ENCODE measurements at regions not wholly inside any gene's neighbourhood (a gene's known extent, or its start where the extent isn't known, plus 50 kb on each side); places are given as distances from the start of the nearest gene placed in this dataset.

GRCh38 chr6:91697010-91697695, 1110.3 kb upstream of the MAP3K7 start:
- intact Hi-C loops (cut with DNase I) = no loop called here
- H3K4me1 ChIP-seq = no peaks in the 10 kb centered on the region
- ATAC-seq (no peak), DNase-seq (no peak)
- no peak for TF ChIP-seq CTCF (IDR thresholded peaks at IDR 0.05)
- H3K4me3 ChIP-seq = no peak overlapping the region
- no peak overlapping the region for H3K27ac ChIP-seq
- no peaks in the 10 kb centered on the region for H3K27me3 ChIP-seq
- H3K9me3 ChIP-seq = no peaks in the 10 kb centered on the region
- H3K36me3 ChIP-seq = no peaks in the 10 kb centered on the region

GRCh38 chr6:91695221-91695620, 1108.3 kb upstream of the MAP3K7 start:
- intact Hi-C loops (cut with DNase I) = no loop called here
- Histone ChIP-seq H3K27me3 (no peaks in the 10 kb centered on the region), H3K9me3 (no peaks in the 10 kb centered on the region), H3K36me3 (no peaks in the 10 kb centered on the region), H3K4me3 (no peak overlapping the region), H3K27ac (no peak overlapping the region), H3K4me1 (no peaks in the 10 kb centered on the region)
- DNase-seq (no peak), ATAC-seq (no peak)
- TF ChIP-seq CTCF (IDR thresholded peaks at IDR 0.05) = no peak

- DNase-seq = no peak
- no peaks in the 10 kb centered on the region for H3K9me3 ChIP-seq
- no peaks in the 10 kb centered on the region for H3K36me3 ChIP-seq
- H3K27ac ChIP-seq = no peak overlapping the region
- no peaks in the 10 kb centered on the region for H3K4me1 ChIP-seq
- ATAC-seq = no peak
- no peak overlapping the region for H3K4me3 ChIP-seq
- no peak for TF ChIP-seq CTCF (IDR thresholded peaks at IDR 0.05)
- H3K27me3 ChIP-seq = no peaks in the 10 kb centered on the region
- intact Hi-C loops (cut with DNase I) = no loop called here
Observed at GRCh38 chr6:91694016-91694654, 1107.3 kb upstream of the MAP3K7 start.

GRCh38 chr6:91691449-91691848, 1104.6 kb upstream of the MAP3K7 start:
- intact Hi-C loops (cut with DNase I) = no loop called here

GRCh38 chr6:91683240-91683639, 1096.4 kb upstream of the MAP3K7 start:
- H3K36me3 ChIP-seq = no peaks in the 10 kb centered on the region
- no peak overlapping the region for H3K27ac ChIP-seq
- no peaks in the 10 kb centered on the region for H3K27me3 ChIP-seq
- H3K4me1 ChIP-seq = no peaks in the 10 kb centered on the region
- H3K4me3 ChIP-seq = no peak overlapping the region
- no peak for DNase-seq
- no peak for TF ChIP-seq CTCF (IDR thresholded peaks at IDR 0.05)
- intact Hi-C loops (cut with DNase I) = no loop called here
- no peaks in the 10 kb centered on the region for H3K9me3 ChIP-seq
- ATAC-seq = no peak

More at GRCh38 chr6:91691449-91691848, 1104.6 kb upstream of the MAP3K7 start:
- no peaks in the 10 kb centered on the region for H3K27me3 ChIP-seq
- H3K27ac ChIP-seq = no peak overlapping the region
- TF ChIP-seq CTCF (IDR thresholded peaks at IDR 0.05) = no peak
- no peaks in the 10 kb centered on the region for H3K9me3 ChIP-seq
- ATAC-seq (no peak), DNase-seq (no peak)
- H3K4me3 ChIP-seq = no peak overlapping the region
- H3K36me3 ChIP-seq = no peaks in the 10 kb centered on the region
- H3K4me1 ChIP-seq = no peaks in the 10 kb centered on the region

Data from upper lobe of right lung (tissue), 1 donor.